ENCODE measurements at regions not wholly inside any gene's neighbourhood (a gene's known extent, or its start where the extent isn't known, plus 50 kb on each side); places are given as distances from the start of the nearest gene placed in this dataset.
A peak's percentile ranks its signal among the peaks of the same experiment; 100 is the strongest.

DNA sequence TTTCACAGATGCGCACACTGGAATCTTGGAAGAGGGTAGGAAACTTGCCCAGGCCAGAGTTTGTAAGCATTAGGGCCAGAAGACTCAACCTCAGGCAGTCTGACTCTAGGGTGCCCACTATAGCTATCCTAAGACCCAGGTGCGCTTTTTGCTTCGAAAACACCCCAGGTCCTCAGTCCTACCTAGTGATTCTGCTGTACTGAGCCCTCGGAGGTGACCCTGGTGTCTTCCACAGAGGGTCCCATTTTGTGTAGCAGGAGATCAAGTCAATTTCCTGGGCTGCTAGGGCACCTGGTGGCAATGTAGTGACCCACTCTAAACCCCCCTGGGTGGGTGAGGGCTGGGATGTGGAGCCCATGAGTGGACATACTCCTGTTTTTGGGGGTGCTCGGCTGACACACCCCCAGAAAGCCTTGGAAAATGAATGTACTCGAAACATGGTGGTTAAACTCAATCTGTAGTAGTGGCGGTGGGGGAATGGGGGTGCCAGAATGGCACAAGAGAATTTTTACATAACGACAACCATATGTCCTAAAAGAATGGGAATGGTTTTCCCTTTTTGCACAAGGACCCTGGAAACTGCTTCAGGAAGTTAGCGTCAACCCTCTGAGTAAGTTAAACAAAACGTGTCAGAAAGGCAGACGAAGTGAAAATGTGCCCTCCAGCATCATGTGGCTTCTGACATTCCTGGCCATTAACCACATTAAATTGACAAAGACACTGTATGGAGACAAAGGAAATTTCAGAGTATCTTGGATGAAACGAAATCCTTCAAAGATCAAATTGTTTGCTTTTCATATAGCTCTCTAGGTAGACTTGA, 218.0 kb upstream of the COPS8 start:
- no peaks in the 10 kb centered on the region for H3K36me3 ChIP-seq (ENCODE audit: insufficient read depth, low read length)
- no peak overlapping the region for H3K9ac ChIP-seq (ENCODE audit: insufficient read length)
- peak overlapping the region; percentile 3; the same call in 1 of the 2 replicates for H3K4me3 ChIP-seq
- peak overlapping the region; percentile 37; the same call in 1 of the 2 replicates for H3K27ac ChIP-seq
- DNase-seq (ENCODE audit: low read depth, low spot score), result peak; percentile 48
- no peak for TF ChIP-seq FOXP2 (optimal IDR thresholded peaks at IDR 0.05; ENCODE audit: control extremely low read depth, extremely low read length, insufficient read depth)
- TF ChIP-seq EZH2 (IDR thresholded peaks at IDR 0.05), result no peak
- no peak for TF ChIP-seq POLR2AphosphoS5 (IDR thresholded peaks at IDR 0.05; ENCODE audit: borderline replicate concordance, low read depth, low read length)
- no peaks in the 10 kb centered on the region for H3K9me3 ChIP-seq (ENCODE audit: low read depth, low read length)

DNA sequence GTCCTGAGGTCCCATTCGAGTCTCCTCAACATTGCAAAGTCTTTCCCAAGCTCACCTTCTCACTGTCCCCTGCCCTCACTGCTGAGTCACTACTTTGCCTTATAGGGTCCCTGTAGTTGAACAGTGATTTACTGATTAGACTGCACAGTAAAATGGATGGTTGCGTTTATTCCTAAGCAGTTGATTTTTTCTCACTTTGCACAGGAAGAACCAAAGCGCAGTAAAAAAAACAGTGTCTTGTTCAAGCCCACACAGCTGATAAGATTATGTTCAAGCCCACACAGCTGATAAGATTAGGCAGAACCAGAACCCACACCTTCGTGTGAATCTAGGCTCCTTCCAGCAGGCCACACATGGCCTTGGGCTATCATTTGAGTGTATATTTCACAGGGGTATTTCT, 215.3 kb upstream of the COPS8 start:
- Histone ChIP-seq H3K9ac (ENCODE audit: insufficient read length) (no peak overlapping the region), H3K9me3 (ENCODE audit: low read depth, low read length) (no peaks in the 10 kb centered on the region), H3K4me3 (no peak overlapping the region), H3K27ac (no peak overlapping the region), H3K36me3 (ENCODE audit: insufficient read depth, low read length) (no peaks in the 10 kb centered on the region)
- DNase-seq (ENCODE audit: low read depth, low spot score), result no peak
- TF ChIP-seq POLR2AphosphoS5 (IDR thresholded peaks at IDR 0.05; ENCODE audit: borderline replicate concordance, low read depth, low read length) (no peak), EZH2 (IDR thresholded peaks at IDR 0.05) (no peak), FOXP2 (optimal IDR thresholded peaks at IDR 0.05; ENCODE audit: control extremely low read depth, extremely low read length, insufficient read depth) (no peak)

DNA sequence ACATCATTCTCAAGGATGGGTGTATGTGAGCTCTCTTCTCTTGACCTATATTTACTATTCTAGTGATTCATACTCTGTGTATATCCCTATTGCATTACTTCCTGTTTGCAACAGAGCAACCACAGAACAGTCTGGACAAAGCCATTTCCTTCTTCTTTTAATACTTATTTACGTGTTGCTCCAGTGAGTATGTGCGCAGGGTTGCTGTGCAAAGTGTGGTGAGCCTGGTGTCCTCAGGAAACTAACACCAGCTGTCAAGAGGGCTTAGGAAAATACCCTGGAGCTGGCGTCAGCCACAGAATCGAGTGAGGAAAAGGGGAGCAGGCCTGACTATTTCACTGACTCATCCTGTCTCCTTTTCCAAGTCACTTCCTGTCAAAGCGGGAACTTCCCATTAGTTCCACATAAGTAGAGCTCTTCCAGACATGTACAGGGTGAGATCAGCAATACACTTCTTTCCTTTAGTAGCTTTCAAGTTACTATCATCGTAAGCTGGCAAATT, 214.1 kb upstream of the COPS8 start:
- TF ChIP-seq FOXP2 (optimal IDR thresholded peaks at IDR 0.05; ENCODE audit: control extremely low read depth, extremely low read length, insufficient read depth) (peak; percentile 97), EZH2 (IDR thresholded peaks at IDR 0.05) (no peak), POLR2AphosphoS5 (IDR thresholded peaks at IDR 0.05; ENCODE audit: borderline replicate concordance, low read depth, low read length) (peak; percentile 26; the same call in 1 of the 2 replicates)
- peak overlapping the region; percentile 79; the same call in 1 of the 2 replicates for H3K27ac ChIP-seq
- no peak overlapping the region for H3K9ac ChIP-seq (ENCODE audit: insufficient read length)
- no peaks in the 10 kb centered on the region for H3K9me3 ChIP-seq (ENCODE audit: low read depth, low read length)
- DNase-seq (ENCODE audit: low read depth, low spot score), result peak; percentile 77
- peak overlapping the region; percentile 16; the same call in 1 of the 2 replicates for H3K4me3 ChIP-seq
- no peaks in the 10 kb centered on the region for H3K36me3 ChIP-seq (ENCODE audit: insufficient read depth, low read length)

DNA sequence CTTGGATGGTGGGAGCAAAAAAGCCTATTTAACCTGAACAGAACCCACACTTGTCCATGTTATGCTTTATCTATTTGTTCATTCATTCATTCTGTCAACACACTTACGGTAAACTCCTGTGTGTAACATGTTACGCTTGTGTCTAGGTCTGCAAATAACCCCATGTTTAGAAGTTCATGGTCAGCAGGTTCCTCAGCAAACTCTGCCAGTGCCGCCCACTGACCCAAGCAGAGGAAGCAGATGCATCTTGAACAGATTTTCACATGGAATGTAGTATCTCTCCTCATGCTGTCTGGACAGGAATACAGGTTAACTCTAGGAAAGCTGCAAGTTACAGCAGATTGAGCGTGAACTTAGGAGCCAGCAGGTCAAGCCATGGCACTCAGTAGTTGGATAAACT, 213.7 kb upstream of the COPS8 start:
- no peaks in the 10 kb centered on the region for H3K9me3 ChIP-seq (ENCODE audit: low read depth, low read length)
- no peak overlapping the region for H3K9ac ChIP-seq (ENCODE audit: insufficient read length)
- DNase-seq (ENCODE audit: low read depth, low spot score), result no peak
- TF ChIP-seq EZH2 (IDR thresholded peaks at IDR 0.05) (no peak), FOXP2 (optimal IDR thresholded peaks at IDR 0.05; ENCODE audit: control extremely low read depth, extremely low read length, insufficient read depth) (no peak), POLR2AphosphoS5 (IDR thresholded peaks at IDR 0.05; ENCODE audit: borderline replicate concordance, low read depth, low read length) (no peak)
- H3K27ac ChIP-seq, result peak overlapping the region; percentile 79; the same call in 1 of the 2 replicates
- peak overlapping the region; percentile 16; the same call in 1 of the 2 replicates for H3K4me3 ChIP-seq
- no peaks in the 10 kb centered on the region for H3K36me3 ChIP-seq (ENCODE audit: insufficient read depth, low read length)

DNA sequence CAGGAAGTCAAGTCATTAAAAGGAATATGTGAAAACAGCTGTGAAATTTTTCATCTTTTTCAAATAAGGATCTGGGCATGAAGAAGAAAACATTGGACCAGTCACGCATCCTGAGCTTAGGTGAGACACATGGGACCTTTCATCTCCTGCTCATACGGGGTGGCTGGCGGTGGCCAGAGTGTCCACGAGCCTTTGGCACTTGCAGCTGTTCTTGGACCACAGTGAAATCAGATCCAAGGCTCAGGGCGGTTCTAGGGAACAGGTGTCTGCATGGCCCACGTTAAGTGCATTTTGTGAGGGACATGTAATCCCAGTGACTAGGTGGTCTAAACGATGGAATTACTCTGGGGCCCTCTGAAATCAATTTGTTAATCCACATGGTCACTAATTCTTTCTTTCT, 212.7 kb upstream of the COPS8 start:
- no peak for DNase-seq (ENCODE audit: low read depth, low spot score)
- no peaks in the 10 kb centered on the region for H3K36me3 ChIP-seq (ENCODE audit: insufficient read depth, low read length)
- H3K9ac ChIP-seq (ENCODE audit: insufficient read length), result no peak overlapping the region
- no peak overlapping the region for H3K4me3 ChIP-seq
- H3K9me3 ChIP-seq (ENCODE audit: low read depth, low read length), result no peaks in the 10 kb centered on the region
- H3K27ac ChIP-seq, result no peak overlapping the region
- no peak for TF ChIP-seq EZH2 (IDR thresholded peaks at IDR 0.05)
- TF ChIP-seq FOXP2 (optimal IDR thresholded peaks at IDR 0.05; ENCODE audit: control extremely low read depth, extremely low read length, insufficient read depth), result no peak
- no peak for TF ChIP-seq POLR2AphosphoS5 (IDR thresholded peaks at IDR 0.05; ENCODE audit: borderline replicate concordance, low read depth, low read length)

DNA sequence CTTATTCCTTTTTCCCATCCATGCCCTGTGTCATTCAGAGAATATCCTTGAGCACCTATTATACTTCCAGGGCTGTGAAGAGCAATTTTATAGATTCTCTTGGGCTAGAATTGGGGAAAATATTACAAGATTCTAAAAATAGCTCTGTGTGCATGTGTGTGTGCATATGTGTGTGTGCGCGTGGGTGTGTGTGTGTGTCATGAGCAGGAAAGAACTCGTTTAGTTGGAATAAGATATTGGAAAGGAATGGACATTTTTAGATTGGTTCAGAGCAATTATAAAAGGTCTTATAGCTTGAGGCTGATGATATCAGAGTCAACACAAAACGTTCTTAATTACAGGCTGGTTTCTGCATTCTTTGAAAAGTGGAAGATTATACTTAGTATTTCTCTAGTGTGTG, 212.1 kb upstream of the COPS8 start:
- Histone ChIP-seq H3K9me3 (ENCODE audit: low read depth, low read length) (no peaks in the 10 kb centered on the region), H3K27ac (no peak overlapping the region), H3K36me3 (ENCODE audit: insufficient read depth, low read length) (no peaks in the 10 kb centered on the region), H3K9ac (ENCODE audit: insufficient read length) (no peak overlapping the region), H3K4me3 (no peak overlapping the region)
- TF ChIP-seq POLR2AphosphoS5 (IDR thresholded peaks at IDR 0.05; ENCODE audit: borderline replicate concordance, low read depth, low read length) (no peak), FOXP2 (optimal IDR thresholded peaks at IDR 0.05; ENCODE audit: control extremely low read depth, extremely low read length, insufficient read depth) (no peak), EZH2 (IDR thresholded peaks at IDR 0.05) (no peak)
- DNase-seq (ENCODE audit: low read depth, low spot score), result no peak

DNA sequence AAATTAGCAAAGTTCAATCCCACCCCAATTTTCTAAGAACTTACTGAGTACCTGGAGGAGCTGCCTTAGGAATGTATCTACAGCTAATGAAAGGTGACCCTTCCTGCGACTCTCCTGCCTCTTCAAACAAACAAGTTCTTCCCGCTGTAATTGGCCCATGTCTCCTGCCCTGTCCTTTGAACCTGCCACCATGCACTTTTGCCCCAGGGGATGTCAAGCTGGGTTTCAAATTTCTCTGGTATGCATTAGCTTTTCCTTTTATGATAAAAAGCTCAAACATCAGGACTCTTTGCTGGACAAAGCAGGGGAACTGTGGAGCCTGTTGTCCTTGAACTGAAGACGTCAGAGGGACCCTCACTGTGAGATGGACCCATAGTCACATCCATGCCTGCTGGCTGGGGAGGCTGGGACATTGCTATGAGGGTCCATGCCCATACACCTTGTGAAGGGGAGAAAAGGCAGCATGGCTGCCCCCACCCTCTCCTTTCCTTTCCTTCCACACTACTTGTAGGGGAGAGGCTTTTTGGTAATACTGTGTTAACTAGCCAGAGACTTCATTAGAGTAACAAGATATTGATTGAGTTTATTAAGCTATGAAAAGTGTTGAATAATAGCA, 210.7 kb upstream of the COPS8 start:
- TF ChIP-seq EZH2 (IDR thresholded peaks at IDR 0.05) (no peak), POLR2AphosphoS5 (IDR thresholded peaks at IDR 0.05; ENCODE audit: borderline replicate concordance, low read depth, low read length) (no peak), FOXP2 (optimal IDR thresholded peaks at IDR 0.05; ENCODE audit: control extremely low read depth, extremely low read length, insufficient read depth) (no peak)
- Histone ChIP-seq H3K36me3 (ENCODE audit: insufficient read depth, low read length) (no peaks in the 10 kb centered on the region), H3K4me3 (no peak overlapping the region), H3K27ac (no peak overlapping the region), H3K9me3 (ENCODE audit: low read depth, low read length) (no peaks in the 10 kb centered on the region), H3K9ac (ENCODE audit: insufficient read length) (no peak overlapping the region)
- DNase-seq (ENCODE audit: low read depth, low spot score), result no peak

DNA sequence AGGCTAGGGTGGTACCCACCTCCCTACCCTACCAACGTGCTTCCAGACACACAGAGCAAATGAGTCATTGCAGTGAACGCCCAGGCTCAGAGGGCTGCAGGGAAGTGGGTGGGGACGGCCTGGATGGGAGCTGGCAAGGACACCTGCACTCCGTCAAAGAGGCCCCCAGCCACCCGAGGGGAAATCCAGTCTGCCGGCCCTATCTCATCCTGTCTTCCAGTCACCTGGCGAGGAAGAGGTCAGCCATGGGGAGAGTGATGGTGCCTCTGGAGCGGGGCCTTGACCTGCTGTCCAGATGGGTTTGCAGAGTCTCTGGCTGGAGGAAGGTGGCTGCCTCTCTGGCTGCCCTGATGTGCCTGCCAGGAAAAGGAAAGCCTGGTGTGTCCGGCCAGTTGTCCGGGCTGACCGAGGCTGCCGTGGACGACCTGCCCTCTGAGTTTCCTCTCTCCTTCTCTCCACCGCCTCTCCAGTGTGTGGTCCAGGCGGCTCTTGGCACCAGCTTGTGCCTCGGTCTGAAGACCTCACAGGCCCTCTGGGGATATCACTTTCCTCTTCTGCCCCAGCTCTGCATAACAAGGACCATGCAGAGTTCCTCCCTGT, 209.7 kb upstream of the COPS8 start:
- H3K9ac ChIP-seq (ENCODE audit: insufficient read length), result no peak overlapping the region
- H3K9me3 ChIP-seq (ENCODE audit: low read depth, low read length), result no peaks in the 10 kb centered on the region
- DNase-seq (ENCODE audit: low read depth, low spot score), result no peak
- H3K27ac ChIP-seq, result no peak overlapping the region
- TF ChIP-seq FOXP2 (optimal IDR thresholded peaks at IDR 0.05; ENCODE audit: control extremely low read depth, extremely low read length, insufficient read depth), result no peak
- no peaks in the 10 kb centered on the region for H3K36me3 ChIP-seq (ENCODE audit: insufficient read depth, low read length)
- H3K4me3 ChIP-seq, result no peak overlapping the region
